Ovary (tissue), 7 donors: ENCODE measurements at regions not wholly inside any gene's neighbourhood (a gene's known extent, or its start where the extent isn't known, plus 50 kb on each side); places are given as distances from the start of the nearest gene placed in this dataset.

ENCODE experiments used
- DNase-seq, 5 donors: peaks; one replicate each; pipeline ENCODE4 v3.0.0-alpha.2; 2019 to 2020
- H3K27ac ChIP-seq, 2 donors: fragments of 200-600 bp; one replicate each; pipeline versions ENCODE4 v1.5.1 to v1.8.0; 2019 to 2022
- H3K27me3 ChIP-seq: fragments of 200-600 bp; one replicate; pipeline ENCODE4 v1.8.0; 2022
- H3K36me3 ChIP-seq: fragments of 200-600 bp; sonication (generic); one replicate; pipeline ENCODE4 v1.5.1; 2019
- H3K4me1 ChIP-seq: one replicate; pipeline ENCODE4 v1.8.1; 2013; ENCODE audit warnings: mild to moderate bottlenecking, moderate library complexity; ENCODE audit not compliant: insufficient read depth
- H3K4me3 ChIP-seq: fragments of 200-600 bp; sonication (generic); one replicate; pipeline ENCODE4 v1.5.1; 2017
- H3K9me3 ChIP-seq, 2 donors: fragments of 200-600 bp in 1 of 2; sonication (generic) in 1 of 2; one replicate each; pipeline versions ENCODE4 v1.5.1 to v1.8.1; 2013 to 2019; ENCODE audit warnings: mild to moderate bottlenecking in 1 of 2, moderate library complexity in 1 of 2
- CTCF ChIP-seq, 3 donors: fragments of 450-650 bp in 2 of 3; fragments of 200-600 bp in 1 of 3; IDR thresholded peaks; one replicate each; pipeline versions ENCODE4 v1.5.1 to v1.8.0; 2016 to 2022; ENCODE audit warnings: antibody characterized with exemption in 3 of 3, mild to moderate bottlenecking in 1 of 3
- EP300 ChIP-seq: sonication (generic); formaldehyde crosslinking; IDR thresholded peaks from one replicate; pipeline ENCODE4 v1.6.1; 2017; ENCODE audit warnings: antibody characterized with exemption
- POLR2A ChIP-seq: fragments of 450-650 bp; IDR thresholded peaks from one replicate; pipeline ENCODE4 v1.6.1; 2017; ENCODE audit warnings: antibody characterized with exemption, mild to moderate bottlenecking, moderate library complexity
- whole genome bisulfite sequencing, 3 donors: extraction: QIAGEN DNeasy Blood & Tissue Kit in 1 of 3; methylation state at CpG; one replicate each; pipeline versions ENCODE4 v1.1.5 to v1.1.7; 2013 to 2017; 5-methylcytosine and 5-hydroxymethylcytosine counted together
- intact Hi-C, 4 donors: fragments of 100-400 bp; cut with DNase I; formaldehyde crosslinking; loops; one replicate each; pipeline versions ENCODE4 v1.11.0 to v1.15.1; 2022 to 2023
- donor health status: DM: no; HTN: no; CAD: no; lungs with moderate emphysema.
- donor health status: DM: no; HTN: no; CAD: no.
- donor health status: Bipolar disorder and iron deficiency.
- donor health status: DM: no; HTN: no; CAD: no.
- donor health status: DM: yes; HTN: yes; CAD: no.

- WGBS, 3 donors, result 62 to 73% (median 64%) methylated on average over 6 of the region's 6 CpGs
Measured at GRCh38 chr6:40882323-40882997, 156.6 kb downstream of the UNC5CL start.

GRCh38 chr6:40881501-40881900, 157.5 kb downstream of the UNC5CL start:
- WGBS, 3 donors, result 46 to 96% (median 81%) methylated on average over 2 of the region's 2 CpGs
- Histone ChIP-seq H3K27ac (no peak overlapping the region), H3K4me1 (no peaks in the 10 kb centered on the region), H3K27me3 (no peaks in the 10 kb centered on the region), H3K9me3 (no peaks in the 10 kb centered on the region), H3K36me3 (no peaks in the 10 kb centered on the region), H3K4me3 (no peak overlapping the region)
- intact Hi-C loops, result no loop called here
- no peak for DNase-seq
- TF ChIP-seq POLR2A, result no peak

More at GRCh38 chr6:40882323-40882997, 156.6 kb downstream of the UNC5CL start:
- no peaks in the 10 kb centered on the region for H3K27me3 ChIP-seq
- peaks cover 2% of the 10 kb centered on the region for H3K4me1 ChIP-seq
- H3K36me3 ChIP-seq, result no peaks in the 10 kb centered on the region
- no peak for DNase-seq
- no peaks in the 10 kb centered on the region for H3K9me3 ChIP-seq
- TF ChIP-seq CTCF (IDR thresholded peaks at IDR 0.05), result no peak
- TF ChIP-seq EP300, result no peak
- TF ChIP-seq POLR2A, result no peak
- intact Hi-C loops, result no loop called here
- H3K27ac ChIP-seq, result no peak overlapping the region
- no peak overlapping the region for H3K4me3 ChIP-seq

GRCh38 chr6:40880906-40881305, 158.1 kb downstream of the UNC5CL start:
- Histone ChIP-seq H3K27me3 (no peaks in the 10 kb centered on the region), H3K4me3 (no peak overlapping the region), H3K4me1 (no peaks in the 10 kb centered on the region), H3K36me3 (no peaks in the 10 kb centered on the region), H3K27ac (no peak overlapping the region), H3K9me3 (no peaks in the 10 kb centered on the region)
- intact Hi-C loops, result no loop called here
- no peak for TF ChIP-seq EP300
- TF ChIP-seq CTCF (IDR thresholded peaks at IDR 0.05), result no peak
- no peak for TF ChIP-seq POLR2A
- DNase-seq, result no peak
- WGBS, 3 donors, result 73 to 83% (median 74%) methylated on average over 2 of the region's 2 CpGs

GRCh38 chr6:40879169-40879568, 159.9 kb downstream of the UNC5CL start:
- Histone ChIP-seq H3K27ac (no peak overlapping the region), H3K27me3 (no peaks in the 10 kb centered on the region), H3K4me1 (no peaks in the 10 kb centered on the region), H3K36me3 (no peaks in the 10 kb centered on the region), H3K4me3 (no peak overlapping the region), H3K9me3 (no peaks in the 10 kb centered on the region)
- TF ChIP-seq EP300 (no peak), CTCF (IDR thresholded peaks at IDR 0.05) (no peak), POLR2A (no peak)
- 92 to 95% (median 95%) methylated on average over 2 of the region's 2 CpGs for WGBS, 3 donors
- DNase-seq, result no peak
- intact Hi-C loops, result no loop called here

- Histone ChIP-seq H3K9me3 (no peaks in the 10 kb centered on the region), H3K27me3 (no peaks in the 10 kb centered on the region), H3K27ac (no peak overlapping the region), H3K36me3 (no peaks in the 10 kb centered on the region), H3K4me1 (no peaks in the 10 kb centered on the region), H3K4me3 (no peak overlapping the region)
- 46 to 78% (median 77%) methylated on average over 1 of the region's 1 CpG for WGBS, 3 donors
- intact Hi-C loops, result no loop called here
- DNase-seq, result no peak
- TF ChIP-seq CTCF (IDR thresholded peaks at IDR 0.05), result no peak
- no peak for TF ChIP-seq EP300
- no peak for TF ChIP-seq POLR2A
Measured at GRCh38 chr6:40877362-40877761, 161.7 kb downstream of the UNC5CL start.
